Activated T-helper 2 cell treated with anti-CD3 and anti-CD28 coated beads, Interferon-gamma antibody, Interleukin-2, Interleukin-4, amounts not matched to agents 10 μg/mL and 5 μg/mL and 100 μg/mL, durations not matched to agents 14 hours and 24 hours and 36 hours (primary cell): ENCODE measurements at regions not wholly inside any gene's neighbourhood (a gene's known extent, or its start where the extent isn't known, plus 50 kb on each side); places are given as distances from the start of the nearest gene placed in this dataset.

Experiments used
- DNase-seq: peaks from one replicate; pipeline ENCODE4 v3.0.0; 2021; ENCODE audit warnings: low spot score
- H3K27ac Mint-ChIP-seq: one replicate; pipeline ENCODE4 v1.8.0; 2021; ENCODE audit warnings: mixed read lengths
- H3K27me3 Mint-ChIP-seq: one replicate; pipeline ENCODE4 v1.8.0; 2021; ENCODE audit warnings: low read depth, mixed read lengths
- H3K36me3 Mint-ChIP-seq: one replicate; pipeline ENCODE4 v1.8.0; 2021; ENCODE audit warnings: low read depth, mixed read lengths
- H3K4me1 Mint-ChIP-seq: one replicate; pipeline ENCODE4 v1.8.0; 2021; ENCODE audit warnings: low read depth, mixed read lengths
- H3K4me3 Mint-ChIP-seq: one replicate; pipeline ENCODE4 v1.8.0; 2021; ENCODE audit warnings: low read depth, mild to moderate bottlenecking, moderate library complexity, mixed read lengths
- H3K9me3 Mint-ChIP-seq: one replicate; pipeline ENCODE4 v1.8.0; 2021; ENCODE audit warnings: mixed read lengths
- intact Hi-C: fragments of 100-400 bp; cut with micrococcal nuclease; formaldehyde crosslinking; loops from one replicate; pipeline ENCODE4 v1.15.1; 2023

- H3K4me1 Mint-ChIP-seq = no peaks in the 10 kb centered on the region
- intact Hi-C loops = no loop called here
- no peaks in the 10 kb centered on the region for H3K36me3 Mint-ChIP-seq
- H3K4me3 Mint-ChIP-seq = no peak overlapping the region
- peaks cover 33% of the 10 kb centered on the region for H3K9me3 Mint-ChIP-seq
- no peak overlapping the region for H3K27ac Mint-ChIP-seq
- no peak for DNase-seq
- H3K27me3 Mint-ChIP-seq = no peaks in the 10 kb centered on the region
These were observed 834.2 kb upstream of the CXADR start for GRCh38 chr21:16678429-16679160.

- no peak overlapping the region for H3K27ac Mint-ChIP-seq
- peaks cover 76% of the 10 kb centered on the region for H3K9me3 Mint-ChIP-seq
- no peak for DNase-seq
- no peaks in the 10 kb centered on the region for H3K27me3 Mint-ChIP-seq
- intact Hi-C loops = no loop called here
- H3K4me1 Mint-ChIP-seq = no peaks in the 10 kb centered on the region
- no peak overlapping the region for H3K4me3 Mint-ChIP-seq
- H3K36me3 Mint-ChIP-seq = no peaks in the 10 kb centered on the region
These were observed 817.8 kb upstream of the CXADR start for GRCh38 chr21:16695074-16695473.

- Mint-ChIP-seq H3K4me3 (no peak overlapping the region), H3K27ac (no peak overlapping the region), H3K36me3 (no peaks in the 10 kb centered on the region), H3K9me3 (peaks cover 37% of the 10 kb centered on the region), H3K4me1 (no peaks in the 10 kb centered on the region), H3K27me3 (no peaks in the 10 kb centered on the region)
- no peak for DNase-seq
- intact Hi-C loops = no loop called here
These were observed 805.6 kb upstream of the CXADR start for GRCh38 chr21:16707274-16707673.

- Mint-ChIP-seq H3K9me3 (peaks cover 33% of the 10 kb centered on the region), H3K4me3 (no peak overlapping the region), H3K27me3 (no peaks in the 10 kb centered on the region), H3K27ac (no peak overlapping the region), H3K36me3 (no peaks in the 10 kb centered on the region), H3K4me1 (no peaks in the 10 kb centered on the region)
- no peak for DNase-seq
- intact Hi-C loops = no loop called here
These were observed 804.6 kb upstream of the CXADR start for GRCh38 chr21:16708101-16708835.

GRCh38 chr21:16709866-16710550 lies 802.8 kb upstream of the CXADR start:
- intact Hi-C loops = no loop called here
- no peaks in the 10 kb centered on the region for H3K4me1 Mint-ChIP-seq

GRCh38 chr21:16711757-16712156 lies 801.1 kb upstream of the CXADR start:
- Mint-ChIP-seq H3K4me1 (no peaks in the 10 kb centered on the region), H3K27me3 (no peaks in the 10 kb centered on the region), H3K27ac (no peak overlapping the region), H3K36me3 (no peaks in the 10 kb centered on the region), H3K9me3 (peaks cover 47% of the 10 kb centered on the region), H3K4me3 (no peak overlapping the region)
- no peak for DNase-seq
- intact Hi-C loops = no loop called here

More at GRCh38 chr21:16709866-16710550, 802.8 kb upstream of the CXADR start:
- no peak overlapping the region for H3K27ac Mint-ChIP-seq
- no peak for DNase-seq
- H3K36me3 Mint-ChIP-seq = no peaks in the 10 kb centered on the region
- H3K4me3 Mint-ChIP-seq = no peak overlapping the region
- peaks cover 40% of the 10 kb centered on the region for H3K9me3 Mint-ChIP-seq
- no peaks in the 10 kb centered on the region for H3K27me3 Mint-ChIP-seq

GRCh38 chr21:16713331-16714117 lies 799.3 kb upstream of the CXADR start:
- intact Hi-C loops = no loop called here
- Mint-ChIP-seq H3K36me3 (no peaks in the 10 kb centered on the region), H3K4me3 (no peak overlapping the region), H3K4me1 (no peaks in the 10 kb centered on the region), H3K9me3 (peaks cover 51% of the 10 kb centered on the region), H3K27ac (no peak overlapping the region), H3K27me3 (no peaks in the 10 kb centered on the region)
- no peak for DNase-seq

GRCh38 chr21:16740511-16740910 lies 772.3 kb upstream of the CXADR start:
- H3K36me3 Mint-ChIP-seq = no peaks in the 10 kb centered on the region
- no peaks in the 10 kb centered on the region for H3K4me1 Mint-ChIP-seq
- H3K27ac Mint-ChIP-seq = no peak overlapping the region
- H3K9me3 Mint-ChIP-seq = peaks cover 63% of the 10 kb centered on the region
- H3K4me3 Mint-ChIP-seq = no peak overlapping the region
- H3K27me3 Mint-ChIP-seq = no peaks in the 10 kb centered on the region
- no peak for DNase-seq
- intact Hi-C loops = no loop called here

GRCh38 chr21:16741141-16741665 lies 771.6 kb upstream of the CXADR start:
- no peak for DNase-seq
- intact Hi-C loops = no loop called here
- Mint-ChIP-seq H3K4me1 (no peaks in the 10 kb centered on the region), H3K4me3 (no peak overlapping the region), H3K27ac (no peak overlapping the region), H3K9me3 (peaks cover 64% of the 10 kb centered on the region), H3K36me3 (no peaks in the 10 kb centered on the region), H3K27me3 (no peaks in the 10 kb centered on the region)

GRCh38 chr21:16742131-16742641 lies 770.7 kb upstream of the CXADR start:
- H3K36me3 Mint-ChIP-seq = no peaks in the 10 kb centered on the region
- intact Hi-C loops = no loop called here
- H3K27me3 Mint-ChIP-seq = no peaks in the 10 kb centered on the region
- no peak for DNase-seq
- no peaks in the 10 kb centered on the region for H3K4me1 Mint-ChIP-seq
- peaks cover 58% of the 10 kb centered on the region for H3K9me3 Mint-ChIP-seq
- H3K4me3 Mint-ChIP-seq = no peak overlapping the region
- H3K27ac Mint-ChIP-seq = no peak overlapping the region

- Mint-ChIP-seq H3K4me3 (no peak overlapping the region), H3K9me3 (peaks cover 56% of the 10 kb centered on the region)
- intact Hi-C loops = no loop called here
These were observed 770.1 kb upstream of the CXADR start for GRCh38 chr21:16742741-16743140.

GRCh38 chr21:16743317-16743716 lies 769.5 kb upstream of the CXADR start:
- intact Hi-C loops = no loop called here
- Mint-ChIP-seq H3K27ac (no peak overlapping the region), H3K36me3 (no peaks in the 10 kb centered on the region), H3K4me3 (no peak overlapping the region), H3K4me1 (no peaks in the 10 kb centered on the region), H3K27me3 (no peaks in the 10 kb centered on the region), H3K9me3 (peaks cover 56% of the 10 kb centered on the region)
- DNase-seq = no peak

More at GRCh38 chr21:16742741-16743140, 770.1 kb upstream of the CXADR start:
- H3K4me1 Mint-ChIP-seq = no peaks in the 10 kb centered on the region
- no peaks in the 10 kb centered on the region for H3K27me3 Mint-ChIP-seq
- no peaks in the 10 kb centered on the region for H3K36me3 Mint-ChIP-seq
- no peak overlapping the region for H3K27ac Mint-ChIP-seq
- DNase-seq = no peak
